ENCODE measurements at regions not wholly inside any gene's neighbourhood (a gene's known extent, or its start where the extent isn't known, plus 50 kb on each side); places are given as distances from the start of the nearest gene placed in this dataset.

DNA sequence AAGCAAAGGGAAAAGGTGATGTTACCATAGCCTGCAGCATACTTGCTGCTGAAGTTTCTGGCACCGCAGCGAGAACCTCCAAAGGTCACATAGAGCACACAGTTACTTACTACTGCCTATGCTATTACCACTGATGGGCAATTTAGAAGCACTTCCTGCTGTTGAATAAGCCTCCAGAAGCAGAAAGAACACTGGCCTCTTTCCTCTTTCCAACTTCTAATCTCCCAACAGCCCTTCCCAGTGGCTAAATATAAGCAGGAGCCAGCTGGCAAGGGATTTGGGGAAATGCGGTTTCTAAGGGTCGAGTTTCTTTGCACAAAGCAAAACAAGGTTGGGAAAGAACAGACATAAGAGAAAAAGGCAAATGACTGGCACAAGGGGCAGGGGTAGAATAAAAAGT lies 669.2 kb upstream of the ACO1 start (continued):
- TF ChIP-seq, protein P1, sequence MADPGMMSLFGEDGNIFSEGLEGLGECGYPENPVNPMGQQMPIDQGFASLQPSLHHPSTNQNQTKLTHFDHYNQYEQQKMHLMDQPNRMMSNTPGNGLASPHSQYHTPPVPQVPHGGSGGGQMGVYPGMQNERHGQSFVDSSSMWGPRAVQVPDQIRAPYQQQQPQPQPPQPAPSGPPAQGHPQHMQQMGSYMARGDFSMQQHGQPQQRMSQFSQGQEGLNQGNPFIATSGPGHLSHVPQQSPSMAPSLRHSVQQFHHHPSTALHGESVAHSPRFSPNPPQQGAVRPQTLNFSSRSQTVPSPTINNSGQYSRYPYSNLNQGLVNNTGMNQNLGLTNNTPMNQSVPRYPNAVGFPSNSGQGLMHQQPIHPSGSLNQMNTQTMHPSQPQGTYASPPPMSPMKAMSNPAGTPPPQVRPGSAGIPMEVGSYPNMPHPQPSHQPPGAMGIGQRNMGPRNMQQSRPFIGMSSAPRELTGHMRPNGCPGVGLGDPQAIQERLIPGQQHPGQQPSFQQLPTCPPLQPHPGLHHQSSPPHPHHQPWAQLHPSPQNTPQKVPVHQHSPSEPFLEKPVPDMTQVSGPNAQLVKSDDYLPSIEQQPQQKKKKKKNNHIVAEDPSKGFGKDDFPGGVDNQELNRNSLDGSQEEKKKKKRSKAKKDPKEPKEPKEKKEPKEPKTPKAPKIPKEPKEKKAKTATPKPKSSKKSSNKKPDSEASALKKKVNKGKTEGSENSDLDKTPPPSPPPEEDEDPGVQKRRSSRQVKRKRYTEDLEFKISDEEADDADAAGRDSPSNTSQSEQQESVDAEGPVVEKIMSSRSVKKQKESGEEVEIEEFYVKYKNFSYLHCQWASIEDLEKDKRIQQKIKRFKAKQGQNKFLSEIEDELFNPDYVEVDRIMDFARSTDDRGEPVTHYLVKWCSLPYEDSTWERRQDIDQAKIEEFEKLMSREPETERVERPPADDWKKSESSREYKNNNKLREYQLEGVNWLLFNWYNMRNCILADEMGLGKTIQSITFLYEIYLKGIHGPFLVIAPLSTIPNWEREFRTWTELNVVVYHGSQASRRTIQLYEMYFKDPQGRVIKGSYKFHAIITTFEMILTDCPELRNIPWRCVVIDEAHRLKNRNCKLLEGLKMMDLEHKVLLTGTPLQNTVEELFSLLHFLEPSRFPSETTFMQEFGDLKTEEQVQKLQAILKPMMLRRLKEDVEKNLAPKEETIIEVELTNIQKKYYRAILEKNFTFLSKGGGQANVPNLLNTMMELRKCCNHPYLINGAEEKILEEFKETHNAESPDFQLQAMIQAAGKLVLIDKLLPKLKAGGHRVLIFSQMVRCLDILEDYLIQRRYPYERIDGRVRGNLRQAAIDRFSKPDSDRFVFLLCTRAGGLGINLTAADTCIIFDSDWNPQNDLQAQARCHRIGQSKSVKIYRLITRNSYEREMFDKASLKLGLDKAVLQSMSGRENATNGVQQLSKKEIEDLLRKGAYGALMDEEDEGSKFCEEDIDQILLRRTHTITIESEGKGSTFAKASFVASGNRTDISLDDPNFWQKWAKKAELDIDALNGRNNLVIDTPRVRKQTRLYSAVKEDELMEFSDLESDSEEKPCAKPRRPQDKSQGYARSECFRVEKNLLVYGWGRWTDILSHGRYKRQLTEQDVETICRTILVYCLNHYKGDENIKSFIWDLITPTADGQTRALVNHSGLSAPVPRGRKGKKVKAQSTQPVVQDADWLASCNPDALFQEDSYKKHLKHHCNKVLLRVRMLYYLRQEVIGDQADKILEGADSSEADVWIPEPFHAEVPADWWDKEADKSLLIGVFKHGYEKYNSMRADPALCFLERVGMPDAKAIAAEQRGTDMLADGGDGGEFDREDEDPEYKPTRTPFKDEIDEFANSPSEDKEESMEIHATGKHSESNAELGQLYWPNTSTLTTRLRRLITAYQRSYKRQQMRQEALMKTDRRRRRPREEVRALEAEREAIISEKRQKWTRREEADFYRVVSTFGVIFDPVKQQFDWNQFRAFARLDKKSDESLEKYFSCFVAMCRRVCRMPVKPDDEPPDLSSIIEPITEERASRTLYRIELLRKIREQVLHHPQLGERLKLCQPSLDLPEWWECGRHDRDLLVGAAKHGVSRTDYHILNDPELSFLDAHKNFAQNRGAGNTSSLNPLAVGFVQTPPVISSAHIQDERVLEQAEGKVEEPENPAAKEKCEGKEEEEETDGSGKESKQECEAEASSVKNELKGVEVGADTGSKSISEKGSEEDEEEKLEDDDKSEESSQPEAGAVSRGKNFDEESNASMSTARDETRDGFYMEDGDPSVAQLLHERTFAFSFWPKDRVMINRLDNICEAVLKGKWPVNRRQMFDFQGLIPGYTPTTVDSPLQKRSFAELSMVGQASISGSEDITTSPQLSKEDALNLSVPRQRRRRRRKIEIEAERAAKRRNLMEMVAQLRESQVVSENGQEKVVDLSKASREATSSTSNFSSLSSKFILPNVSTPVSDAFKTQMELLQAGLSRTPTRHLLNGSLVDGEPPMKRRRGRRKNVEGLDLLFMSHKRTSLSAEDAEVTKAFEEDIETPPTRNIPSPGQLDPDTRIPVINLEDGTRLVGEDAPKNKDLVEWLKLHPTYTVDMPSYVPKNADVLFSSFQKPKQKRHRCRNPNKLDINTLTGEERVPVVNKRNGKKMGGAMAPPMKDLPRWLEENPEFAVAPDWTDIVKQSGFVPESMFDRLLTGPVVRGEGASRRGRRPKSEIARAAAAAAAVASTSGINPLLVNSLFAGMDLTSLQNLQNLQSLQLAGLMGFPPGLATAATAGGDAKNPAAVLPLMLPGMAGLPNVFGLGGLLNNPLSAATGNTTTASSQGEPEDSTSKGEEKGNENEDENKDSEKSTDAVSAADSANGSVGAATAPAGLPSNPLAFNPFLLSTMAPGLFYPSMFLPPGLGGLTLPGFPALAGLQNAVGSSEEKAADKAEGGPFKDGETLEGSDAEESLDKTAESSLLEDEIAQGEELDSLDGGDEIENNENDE (IDR thresholded peaks at IDR 0.05; ENCODE audit: insufficient replicate concordance, low read length): no peak
- TF ChIP-seq CBX5 (IDR thresholded peaks at IDR 0.05; ENCODE audit: low read depth, low read length) (no peak), CHD2 (IDR thresholded peaks at IDR 0.05; ENCODE audit: low read length) (no peak), YY1 (IDR thresholded peaks at IDR 0.05; ENCODE audit: low read depth, low read length) (no peak), KDM5A (IDR thresholded peaks at IDR 0.05; ENCODE audit: low read length) (no peak), SIX5 (IDR thresholded peaks at IDR 0.05; ENCODE audit: low read depth, low read length) (no peak), SP4 (IDR thresholded peaks at IDR 0.05; ENCODE audit: low read length) (no peak), GABPA (IDR thresholded peaks at IDR 0.05; ENCODE audit: borderline replicate concordance, insufficient read depth, low read length) (no peak), POU5F1 (IDR thresholded peaks at IDR 0.05; ENCODE audit: low read depth, low read length) (no peak), NANOG (IDR thresholded peaks at IDR 0.05; ENCODE audit: insufficient read depth, low read depth, low read length, poor library complexity, severe bottlenecking) (no peak), BRCA1 (IDR thresholded peaks at IDR 0.05; ENCODE audit: low read depth, low read length) (no peak)
- TF ChIP-seq, protein P2, sequence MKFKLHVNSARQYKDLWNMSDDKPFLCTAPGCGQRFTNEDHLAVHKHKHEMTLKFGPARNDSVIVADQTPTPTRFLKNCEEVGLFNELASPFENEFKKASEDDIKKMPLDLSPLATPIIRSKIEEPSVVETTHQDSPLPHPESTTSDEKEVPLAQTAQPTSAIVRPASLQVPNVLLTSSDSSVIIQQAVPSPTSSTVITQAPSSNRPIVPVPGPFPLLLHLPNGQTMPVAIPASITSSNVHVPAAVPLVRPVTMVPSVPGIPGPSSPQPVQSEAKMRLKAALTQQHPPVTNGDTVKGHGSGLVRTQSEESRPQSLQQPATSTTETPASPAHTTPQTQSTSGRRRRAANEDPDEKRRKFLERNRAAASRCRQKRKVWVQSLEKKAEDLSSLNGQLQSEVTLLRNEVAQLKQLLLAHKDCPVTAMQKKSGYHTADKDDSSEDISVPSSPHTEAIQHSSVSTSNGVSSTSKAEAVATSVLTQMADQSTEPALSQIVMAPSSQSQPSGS (IDR thresholded peaks at IDR 0.05; ENCODE audit: low read length): no peak
